GM21717 (cell line): ENCODE measurements at regions not wholly inside any gene's neighbourhood (a gene's known extent, or its start where the extent isn't known, plus 50 kb on each side); places are given as distances from the start of the nearest gene placed in this dataset.

Source experiments
- ATAC-seq: cut with Tn5 transposase; IDR thresholded peaks from one replicate; pipeline ENCODE4 v1.9.1; 2021; ENCODE audit warnings: mild to moderate bottlenecking, moderate library complexity; ENCODE audit not compliant: unreplicated experiment

DNA sequence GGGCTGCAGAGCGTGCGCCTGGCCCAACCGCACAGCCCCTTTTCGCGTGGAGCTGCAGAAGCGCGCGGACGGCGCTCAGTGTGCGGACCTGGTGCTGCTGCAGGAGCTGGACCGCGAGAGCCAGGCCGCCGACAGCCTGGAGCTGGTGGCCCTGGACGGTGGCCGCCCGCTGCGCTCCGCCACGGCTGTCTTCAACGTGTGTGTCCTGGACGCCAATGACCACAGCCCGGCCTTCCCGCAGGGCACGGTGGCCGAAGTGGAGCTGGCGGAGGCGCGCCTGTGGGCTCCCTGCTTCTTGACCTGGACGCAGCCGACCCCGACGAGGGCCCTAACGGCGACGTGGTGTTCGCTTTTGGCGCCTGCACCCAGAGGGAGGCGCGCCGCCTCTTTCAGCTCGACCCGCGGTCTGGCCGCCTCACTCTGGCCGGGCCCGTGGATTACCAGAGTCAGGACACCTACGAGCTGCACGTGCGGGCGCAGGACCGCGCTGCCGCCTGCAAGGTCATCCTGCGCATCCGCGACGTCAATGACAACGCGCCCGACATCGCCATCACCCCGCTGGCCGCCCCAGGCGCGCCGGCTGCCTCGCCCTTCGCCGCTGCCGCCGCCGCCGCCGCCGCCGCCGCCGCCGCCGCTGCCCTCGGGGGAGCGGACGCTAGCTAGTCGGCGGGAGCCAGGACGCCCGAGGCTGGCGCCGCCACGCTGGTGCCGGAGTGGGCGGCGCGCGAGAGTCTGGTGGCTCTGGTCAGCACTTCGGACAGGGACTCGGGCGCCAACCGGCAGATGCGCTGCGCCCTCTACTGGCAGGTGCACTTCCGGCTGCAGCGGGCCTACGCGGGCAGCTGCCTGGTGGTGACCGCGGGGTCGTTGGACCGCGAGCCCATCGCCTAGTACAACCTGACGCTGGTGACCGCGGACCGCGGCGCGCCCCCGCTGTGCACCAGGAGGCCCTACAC is 172.2 kb downstream of the OLFM4 start:
- ATAC-seq, result no peak

DNA sequence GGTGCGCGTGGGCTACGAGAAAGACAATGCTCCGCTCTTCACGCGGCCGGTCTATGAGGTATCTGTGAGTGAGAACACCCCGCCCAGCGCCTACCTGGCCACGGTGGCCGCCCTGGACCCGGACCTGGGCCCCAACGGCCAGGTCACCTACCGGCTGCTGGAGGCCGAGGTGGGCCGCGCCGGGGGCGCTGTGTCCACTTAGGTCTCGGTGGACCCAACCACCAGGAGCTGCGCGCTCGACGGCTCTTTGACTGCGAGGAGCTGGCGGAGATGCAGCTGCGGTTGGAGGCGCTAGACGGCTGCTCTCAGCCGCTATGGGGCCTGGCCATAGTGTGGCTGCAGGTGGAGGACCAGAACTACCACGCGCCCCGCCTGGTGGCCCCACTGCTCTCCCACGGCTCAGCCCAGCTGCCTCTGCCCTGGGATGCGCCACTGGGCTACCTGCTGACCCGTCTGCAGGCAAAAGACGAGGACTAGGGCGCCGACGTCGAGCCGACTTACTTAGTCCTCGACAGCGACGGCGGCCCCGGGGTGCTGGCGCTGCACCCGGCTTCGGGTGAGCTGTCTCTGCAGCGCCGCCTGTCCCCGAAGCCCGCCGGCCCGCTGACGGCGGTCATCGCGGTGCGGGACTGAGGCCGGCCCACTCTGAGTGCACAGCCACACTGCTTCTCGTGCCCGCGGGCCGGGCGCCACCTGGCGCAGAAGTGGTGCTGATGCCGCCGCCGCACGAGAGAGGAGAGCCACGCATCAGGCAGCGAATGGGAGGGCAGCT is 173.0 kb downstream of the OLFM4 start:
- ATAC-seq, result no peak

GRCh38 chr13:53204598-53204997 is 176.0 kb downstream of the OLFM4 start:
- ATAC-seq, result no peak

GRCh38 chr13:53206455-53206854 is 177.8 kb downstream of the OLFM4 start:
- no peak for ATAC-seq

DNA sequence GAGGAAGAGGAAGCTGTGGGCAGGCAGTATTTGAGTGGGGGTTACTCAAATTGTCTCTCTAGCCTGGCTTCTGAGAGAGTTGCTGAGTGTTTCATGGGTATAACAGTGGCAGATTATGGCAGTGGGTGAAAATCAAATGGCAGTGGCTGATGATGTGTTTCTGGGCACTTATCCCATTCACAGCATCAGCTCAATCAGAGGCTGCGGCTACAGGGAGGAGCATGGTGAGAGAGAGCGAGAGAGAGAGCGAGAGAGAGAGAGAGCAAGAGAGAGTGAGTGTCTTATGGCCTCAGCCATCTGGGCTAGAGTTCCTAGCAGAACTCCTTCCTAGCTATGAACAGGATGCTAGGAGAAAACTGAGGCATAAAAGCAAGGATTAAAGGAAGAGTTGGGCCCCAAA is 178.9 kb downstream of the OLFM4 start:
- no peak for ATAC-seq

GRCh38 chr13:53214433-53214832 is 185.8 kb downstream of the OLFM4 start:
- ATAC-seq, result no peak

GRCh38 chr13:53215563-53215962 is 186.9 kb downstream of the OLFM4 start:
- no peak for ATAC-seq

- ATAC-seq, result no peak
Observed at GRCh38 chr13:53216773-53217172, 188.2 kb downstream of the OLFM4 start.

DNA sequence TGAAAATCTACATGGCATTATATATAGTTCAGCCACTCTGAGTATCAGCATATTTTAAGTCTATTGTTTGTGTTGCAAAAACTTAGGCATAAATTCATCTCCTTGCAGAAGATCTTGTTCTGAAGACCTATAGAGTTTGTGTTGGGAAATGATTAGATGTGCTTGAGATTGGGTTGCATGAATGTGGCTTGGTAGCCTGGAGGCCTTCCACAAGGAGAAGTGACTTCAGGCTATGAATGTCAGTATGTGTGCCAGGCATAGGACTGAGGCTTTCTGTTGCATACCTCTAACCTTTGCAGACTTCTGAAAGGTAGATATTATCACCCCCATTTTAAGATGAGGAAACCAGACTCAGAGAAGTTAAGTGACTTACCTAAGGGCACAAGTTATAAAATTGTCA is 188.6 kb downstream of the OLFM4 start:
- ATAC-seq, result no peak

- no peak for ATAC-seq
Observed at GRCh38 chr13:53220038-53220437, 191.4 kb downstream of the OLFM4 start.

- ATAC-seq, result no peak
Observed at GRCh38 chr13:53237696-53238095, 209.1 kb downstream of the OLFM4 start.

GRCh38 chr13:53238261-53238660 is 209.6 kb downstream of the OLFM4 start:
- ATAC-seq, result no peak

- ATAC-seq, result no peak
Observed at GRCh38 chr13:53240401-53241025, 211.9 kb downstream of the OLFM4 start.

- no peak for ATAC-seq
Observed at GRCh38 chr13:53241891-53242348, 213.3 kb downstream of the OLFM4 start.

DNA sequence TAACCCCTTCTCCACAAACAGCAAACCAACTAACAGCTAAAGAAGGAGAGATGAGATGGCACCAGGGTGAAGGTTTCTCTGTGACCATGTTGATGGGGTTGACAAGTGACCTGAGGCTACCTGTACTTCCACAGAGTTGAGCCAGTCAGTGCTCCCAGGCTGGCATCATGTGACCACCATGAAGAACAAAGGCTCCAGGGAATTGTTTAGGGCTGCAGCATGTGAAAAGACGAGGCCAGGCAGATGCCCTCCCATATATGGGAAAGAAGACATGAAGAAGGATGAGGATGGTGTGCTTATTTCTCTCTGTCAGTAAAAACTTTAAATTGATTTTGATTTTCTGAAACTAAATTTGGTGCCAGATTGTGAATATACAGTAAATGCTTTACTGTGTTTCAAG is 220.6 kb downstream of the OLFM4 start:
- no peak for ATAC-seq

- peak; percentile 84 for ATAC-seq
Observed at GRCh38 chr13:53250272-53250875, 221.8 kb downstream of the OLFM4 start.

DNA sequence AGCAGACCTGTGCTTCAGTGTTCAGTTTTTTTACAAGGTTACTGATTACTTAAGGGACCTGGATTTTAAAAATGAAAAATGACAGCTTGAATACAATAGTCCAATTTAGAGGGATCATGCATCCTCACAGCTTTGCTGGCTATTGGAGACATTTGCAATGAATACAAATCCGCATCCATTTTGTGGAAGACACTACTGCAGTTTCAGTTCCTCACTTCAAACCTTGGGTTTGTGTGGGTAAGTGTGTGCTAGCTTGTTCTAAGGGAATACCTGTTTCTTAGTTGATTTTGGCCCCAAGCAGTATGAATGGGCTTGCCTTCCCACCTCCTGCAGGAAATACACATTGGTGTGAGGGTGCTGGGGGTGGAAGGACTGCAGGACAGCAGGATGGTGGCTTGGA is 222.4 kb downstream of the OLFM4 start:
- ATAC-seq, result no peak

- ATAC-seq, result no peak
Observed at GRCh38 chr13:53254500-53254899, 225.9 kb downstream of the OLFM4 start.

GRCh38 chr13:53255795-53256194 is 227.2 kb downstream of the OLFM4 start:
- no peak for ATAC-seq

DNA sequence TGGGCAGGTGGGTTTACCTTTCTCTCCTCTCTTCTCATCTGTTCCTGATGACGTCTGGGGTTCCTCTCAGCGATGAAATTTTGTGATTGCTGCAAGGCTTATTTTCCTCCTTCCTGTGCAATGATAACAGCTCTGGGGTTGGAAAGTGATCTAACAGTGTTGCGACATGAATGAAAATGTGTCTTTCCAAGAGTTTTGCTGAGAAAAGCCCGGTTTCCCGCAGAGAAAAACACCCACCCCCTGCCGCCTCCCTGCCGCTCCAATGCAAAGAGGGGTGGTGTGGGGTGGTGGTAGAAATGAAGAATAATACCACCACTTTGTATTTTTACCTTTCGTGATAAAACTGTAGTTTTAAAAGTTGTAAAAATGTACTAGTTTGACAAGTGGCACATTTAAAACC is 232.0 kb downstream of the OLFM4 start:
- ATAC-seq, result no peak
